ENCODE measurements at regions not wholly inside any gene's neighbourhood (a gene's known extent, or its start where the extent isn't known, plus 50 kb on each side); places are given as distances from the start of the nearest gene placed in this dataset.

DNA sequence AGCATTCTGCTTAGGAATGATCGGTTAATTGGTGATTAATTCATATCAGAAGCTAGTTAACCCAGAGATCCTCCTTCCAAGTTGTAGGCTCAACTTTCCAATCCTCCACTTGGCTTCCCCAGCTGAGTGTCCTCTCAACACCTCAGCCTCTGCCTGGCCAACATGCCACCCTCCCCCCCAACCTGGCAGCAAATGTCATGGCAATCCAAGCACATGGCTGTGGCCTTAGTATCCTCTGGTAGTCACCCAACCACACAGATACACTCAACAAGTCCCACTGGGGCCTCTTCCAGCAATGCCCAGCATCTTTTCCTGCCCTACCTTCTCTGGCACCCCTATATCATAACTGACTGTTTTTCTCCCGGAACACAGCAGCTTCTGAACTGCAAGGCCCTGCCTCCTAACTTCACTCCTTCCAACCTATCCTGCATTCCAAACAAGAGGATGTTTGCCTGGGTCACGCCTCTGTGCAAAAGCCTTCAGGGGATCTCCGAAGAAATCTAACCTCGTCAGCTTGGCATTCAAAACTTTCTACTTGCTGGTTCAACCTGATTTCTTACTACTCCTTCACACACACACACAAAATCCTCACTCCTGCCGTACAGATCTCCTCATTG lies 195.0 kb downstream of the CYP26B1 start:
- TF ChIP-seq TAF1 (IDR thresholded peaks at IDR 0.05; ENCODE audit: borderline replicate concordance, insufficient read depth, low read length) (no peak), SIN3A (IDR thresholded peaks at IDR 0.05; ENCODE audit: borderline replicate concordance, insufficient read depth, low read length) (no peak), POLR2AphosphoS5 (IDR thresholded peaks at IDR 0.05; ENCODE audit: low read depth, low read length) (no peak), FOXP2 (optimal IDR thresholded peaks at IDR 0.05; ENCODE audit: borderline replicate concordance, extremely low read depth, extremely low read length, insufficient read depth) (no peak)
- TF ChIP-seq, protein P1, sequence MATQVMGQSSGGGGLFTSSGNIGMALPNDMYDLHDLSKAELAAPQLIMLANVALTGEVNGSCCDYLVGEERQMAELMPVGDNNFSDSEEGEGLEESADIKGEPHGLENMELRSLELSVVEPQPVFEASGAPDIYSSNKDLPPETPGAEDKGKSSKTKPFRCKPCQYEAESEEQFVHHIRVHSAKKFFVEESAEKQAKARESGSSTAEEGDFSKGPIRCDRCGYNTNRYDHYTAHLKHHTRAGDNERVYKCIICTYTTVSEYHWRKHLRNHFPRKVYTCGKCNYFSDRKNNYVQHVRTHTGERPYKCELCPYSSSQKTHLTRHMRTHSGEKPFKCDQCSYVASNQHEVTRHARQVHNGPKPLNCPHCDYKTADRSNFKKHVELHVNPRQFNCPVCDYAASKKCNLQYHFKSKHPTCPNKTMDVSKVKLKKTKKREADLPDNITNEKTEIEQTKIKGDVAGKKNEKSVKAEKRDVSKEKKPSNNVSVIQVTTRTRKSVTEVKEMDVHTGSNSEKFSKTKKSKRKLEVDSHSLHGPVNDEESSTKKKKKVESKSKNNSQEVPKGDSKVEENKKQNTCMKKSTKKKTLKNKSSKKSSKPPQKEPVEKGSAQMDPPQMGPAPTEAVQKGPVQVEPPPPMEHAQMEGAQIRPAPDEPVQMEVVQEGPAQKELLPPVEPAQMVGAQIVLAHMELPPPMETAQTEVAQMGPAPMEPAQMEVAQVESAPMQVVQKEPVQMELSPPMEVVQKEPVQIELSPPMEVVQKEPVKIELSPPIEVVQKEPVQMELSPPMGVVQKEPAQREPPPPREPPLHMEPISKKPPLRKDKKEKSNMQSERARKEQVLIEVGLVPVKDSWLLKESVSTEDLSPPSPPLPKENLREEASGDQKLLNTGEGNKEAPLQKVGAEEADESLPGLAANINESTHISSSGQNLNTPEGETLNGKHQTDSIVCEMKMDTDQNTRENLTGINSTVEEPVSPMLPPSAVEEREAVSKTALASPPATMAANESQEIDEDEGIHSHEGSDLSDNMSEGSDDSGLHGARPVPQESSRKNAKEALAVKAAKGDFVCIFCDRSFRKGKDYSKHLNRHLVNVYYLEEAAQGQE (IDR thresholded peaks at IDR 0.05; ENCODE audit: insufficient read depth in 1 of 2, low read depth in 2 of 2, low read length in 2 of 2) = no peak

DNA sequence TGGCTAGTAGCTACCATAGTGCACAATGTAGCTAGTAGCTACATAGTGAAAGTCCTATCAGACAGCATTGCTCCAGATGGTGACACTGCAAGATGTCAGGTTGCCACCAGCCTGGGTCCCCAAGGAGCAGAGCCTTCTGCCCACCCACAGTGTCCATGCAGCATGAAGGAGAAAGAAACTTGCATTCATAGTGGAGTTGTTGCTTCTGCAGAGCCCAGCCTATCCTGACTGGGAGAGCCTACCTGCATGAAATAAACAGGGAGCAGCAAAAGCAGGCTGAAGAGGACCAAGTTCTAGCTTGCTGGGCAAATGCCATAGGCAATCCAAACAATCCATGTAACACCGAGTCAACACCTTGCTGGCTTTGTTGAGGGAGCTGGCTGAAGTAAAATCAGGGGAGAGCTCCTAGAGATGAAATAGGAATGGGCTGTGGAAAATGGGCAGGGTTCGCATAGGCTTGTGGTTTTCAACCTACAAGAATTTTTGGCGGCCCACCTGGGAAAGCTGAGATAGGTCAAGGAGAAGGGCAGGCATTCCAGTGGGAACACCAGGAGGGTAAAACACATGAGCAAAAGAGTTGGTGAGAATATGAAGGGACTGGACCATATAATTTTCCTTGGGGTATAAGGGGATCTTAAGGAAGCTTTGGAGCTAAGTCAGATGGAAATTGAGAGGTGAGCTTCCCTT lies 195.8 kb downstream of the CYP26B1 start:
- TF ChIP-seq FOXP2 (optimal IDR thresholded peaks at IDR 0.05; ENCODE audit: borderline replicate concordance, extremely low read depth, extremely low read length, insufficient read depth) (no peak), TAF1 (IDR thresholded peaks at IDR 0.05; ENCODE audit: borderline replicate concordance, insufficient read depth, low read length) (no peak), SIN3A (IDR thresholded peaks at IDR 0.05; ENCODE audit: borderline replicate concordance, insufficient read depth, low read length) (no peak), POLR2AphosphoS5 (IDR thresholded peaks at IDR 0.05; ENCODE audit: low read depth, low read length) (no peak)
- TF ChIP-seq, protein P1 (IDR thresholded peaks at IDR 0.05; ENCODE audit: insufficient read depth in 1 of 2, low read depth in 2 of 2, low read length in 2 of 2) = no peak

DNA sequence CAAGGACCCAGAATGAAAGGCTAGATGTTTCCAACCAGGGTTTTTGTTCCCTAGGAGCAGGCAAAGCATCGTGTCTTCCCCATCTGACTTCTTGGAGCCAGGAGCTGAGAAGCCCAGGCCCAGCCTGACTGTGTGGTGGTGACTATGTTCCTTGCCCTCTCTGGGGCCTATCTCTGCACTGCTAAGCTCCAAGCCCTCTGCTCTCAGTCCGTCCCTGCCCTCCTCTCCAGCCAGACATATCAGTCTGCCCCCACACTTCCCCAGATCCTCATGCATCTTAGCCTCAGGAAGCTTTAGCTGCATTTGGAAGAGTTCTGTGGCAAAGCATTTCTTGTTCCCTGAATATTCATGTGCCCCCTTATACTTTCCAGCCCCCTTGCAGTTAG lies 196.6 kb downstream of the CYP26B1 start:
- no peak for TF ChIP-seq FOXP2 (optimal IDR thresholded peaks at IDR 0.05; ENCODE audit: borderline replicate concordance, extremely low read depth, extremely low read length, insufficient read depth)
- no peak for TF ChIP-seq SIN3A (IDR thresholded peaks at IDR 0.05; ENCODE audit: borderline replicate concordance, insufficient read depth, low read length)
- TF ChIP-seq, protein P1 (IDR thresholded peaks at IDR 0.05; ENCODE audit: insufficient read depth in 1 of 2, low read depth in 2 of 2, low read length in 2 of 2) = no peak
- TF ChIP-seq TAF1 (IDR thresholded peaks at IDR 0.05; ENCODE audit: borderline replicate concordance, insufficient read depth, low read length) = no peak
- no peak for TF ChIP-seq POLR2AphosphoS5 (IDR thresholded peaks at IDR 0.05; ENCODE audit: low read depth, low read length)

DNA sequence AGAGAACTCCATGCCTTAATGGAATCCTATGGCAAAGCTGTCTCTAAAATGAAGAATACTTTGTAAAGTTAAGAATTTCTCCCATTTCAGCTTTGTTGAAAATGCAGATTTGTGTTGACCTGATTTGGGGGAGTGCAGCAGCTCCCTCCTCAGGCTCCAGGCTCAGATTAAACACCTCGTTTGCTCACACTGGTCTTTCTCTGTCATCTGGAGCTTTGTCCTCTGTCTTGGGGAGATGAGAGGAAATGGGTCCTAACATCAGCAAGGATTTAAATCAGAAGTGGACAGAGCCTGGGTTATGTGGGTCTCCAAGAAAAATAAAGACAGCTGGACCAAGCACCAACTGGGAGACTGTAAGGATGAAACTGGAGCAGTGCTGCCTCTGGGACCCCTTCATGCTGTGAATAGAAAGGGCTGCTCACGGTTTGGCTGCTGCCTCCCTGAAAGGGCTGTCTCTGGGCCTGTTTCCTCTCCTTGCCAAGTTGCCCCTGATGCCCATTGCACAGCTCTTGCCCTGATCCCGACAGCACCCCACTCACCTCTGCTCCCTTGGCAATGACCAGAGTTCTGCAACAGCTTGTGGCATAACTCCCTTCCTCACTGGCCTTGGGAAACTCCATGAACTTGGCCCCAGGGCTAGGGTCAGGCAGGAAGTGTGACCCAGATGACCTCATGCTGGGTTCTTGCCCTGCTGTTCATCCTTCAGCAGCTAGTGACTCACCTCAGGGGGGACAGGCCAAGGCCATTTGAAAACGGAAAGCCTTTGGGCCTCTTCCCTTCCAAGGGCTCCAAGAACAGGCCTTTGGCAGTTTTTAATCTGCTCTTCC lies 197.2 kb downstream of the CYP26B1 start:
- TF ChIP-seq POLR2AphosphoS5 (IDR thresholded peaks at IDR 0.05; ENCODE audit: low read depth, low read length) = no peak

- TF ChIP-seq SIN3A (IDR thresholded peaks at IDR 0.05; ENCODE audit: borderline replicate concordance, insufficient read depth, low read length) (no peak), FOXP2 (optimal IDR thresholded peaks at IDR 0.05; ENCODE audit: borderline replicate concordance, extremely low read depth, extremely low read length, insufficient read depth) (no peak), POLR2AphosphoS5 (IDR thresholded peaks at IDR 0.05; ENCODE audit: low read depth, low read length) (no peak), TAF1 (IDR thresholded peaks at IDR 0.05; ENCODE audit: borderline replicate concordance, insufficient read depth, low read length) (no peak)
- TF ChIP-seq, protein P1 (IDR thresholded peaks at IDR 0.05; ENCODE audit: insufficient read depth in 1 of 2, low read depth in 2 of 2, low read length in 2 of 2) = no peak
These were observed 198.2 kb downstream of the CYP26B1 start for GRCh38 chr2:71949537-71949798.
